Fibroblast of skin of abdomen (primary cell): ENCODE measurements at regions not wholly inside any gene's neighbourhood (a gene's known extent, or its start where the extent isn't known, plus 50 kb on each side); places are given as distances from the start of the nearest gene placed in this dataset.
A peak's percentile ranks its signal among the peaks of the same experiment; 100 is the strongest.

Source experiments
- DNase-seq: peaks from one replicate; pipeline ENCODE4 v3.0.0-alpha.2; 2013

DNA sequence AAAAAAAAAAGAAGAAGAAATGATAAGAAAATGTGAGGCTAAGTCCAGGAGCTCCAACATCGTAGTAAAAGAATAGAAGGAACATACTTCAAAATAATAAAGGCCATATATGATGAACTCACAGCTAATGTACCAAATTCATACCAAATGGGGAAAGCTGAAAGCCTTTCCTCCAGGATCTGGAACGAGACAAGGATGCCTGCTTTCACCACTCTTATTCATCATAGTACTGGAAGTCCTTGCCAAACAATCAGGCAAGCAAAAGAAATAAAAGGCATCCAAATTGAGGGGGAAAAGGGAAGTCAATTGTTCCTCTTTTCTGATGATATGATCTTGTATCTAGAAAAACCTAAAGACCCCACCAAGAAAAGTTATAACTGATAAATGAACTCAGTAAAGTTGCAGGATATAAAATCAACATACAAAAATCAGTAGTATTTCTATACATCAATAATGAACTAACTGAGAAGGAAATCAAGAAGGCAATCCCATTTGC lies 170.6 kb downstream of the METTL4 start:
- peak; percentile 35 for DNase-seq

DNA sequence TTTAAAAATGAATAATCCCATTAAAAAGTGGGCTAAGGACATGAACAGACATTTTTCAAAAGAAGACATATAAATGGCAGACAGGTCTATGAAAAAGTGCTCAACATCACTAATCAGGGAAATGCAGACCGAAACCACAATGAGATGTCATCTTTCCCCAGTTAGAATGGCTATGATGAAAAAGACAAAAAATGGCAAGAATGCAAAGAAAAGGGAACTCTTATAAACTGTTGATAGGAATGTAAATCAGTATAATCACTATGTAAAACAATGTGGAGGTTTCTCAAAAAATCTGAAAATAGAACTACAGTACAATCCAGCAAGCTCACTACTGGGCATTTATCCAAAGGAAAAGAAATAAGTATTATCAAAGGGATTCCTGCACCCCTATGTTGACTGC lies 169.2 kb downstream of the METTL4 start:
- peak; percentile 91 for DNase-seq

DNA sequence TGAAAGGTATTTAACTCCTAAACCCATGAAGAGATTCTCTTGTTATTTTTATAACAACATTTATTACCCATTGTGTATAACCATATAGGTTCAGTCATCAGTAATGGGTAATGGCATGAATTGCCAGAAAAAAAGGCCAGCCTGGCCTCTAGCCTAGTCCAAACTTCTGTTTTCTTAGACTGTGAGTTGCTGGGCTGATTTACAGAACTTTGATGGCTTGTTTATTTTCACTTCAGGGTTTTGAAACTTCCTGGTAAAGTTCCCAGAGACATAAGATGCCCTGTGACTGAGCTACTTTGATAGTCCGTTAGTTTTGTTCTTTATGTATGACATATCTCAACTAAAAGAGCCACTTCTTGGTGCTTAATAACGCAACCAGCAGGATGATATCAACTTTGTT lies 164.8 kb downstream of the METTL4 start:
- DNase-seq = peak; percentile 20

DNA sequence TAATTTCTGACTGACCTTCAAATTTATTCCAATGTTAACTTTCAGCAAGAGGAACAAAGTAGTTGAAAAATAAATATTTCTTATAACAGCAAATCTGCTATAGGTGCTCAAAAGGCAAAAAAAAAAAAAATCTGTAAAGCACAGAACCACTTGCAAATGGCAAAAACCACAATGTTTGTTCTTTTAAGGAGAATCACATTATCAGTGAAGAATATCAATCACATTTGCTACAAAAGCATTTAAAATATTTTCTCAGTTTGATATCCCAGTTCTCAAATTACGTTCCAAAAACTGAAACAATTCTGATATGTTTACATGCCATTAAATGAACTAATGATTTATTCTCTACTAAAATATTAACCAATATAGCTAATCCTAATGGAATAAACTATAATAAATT lies 163.3 kb downstream of the METTL4 start:
- no peak for DNase-seq

DNA sequence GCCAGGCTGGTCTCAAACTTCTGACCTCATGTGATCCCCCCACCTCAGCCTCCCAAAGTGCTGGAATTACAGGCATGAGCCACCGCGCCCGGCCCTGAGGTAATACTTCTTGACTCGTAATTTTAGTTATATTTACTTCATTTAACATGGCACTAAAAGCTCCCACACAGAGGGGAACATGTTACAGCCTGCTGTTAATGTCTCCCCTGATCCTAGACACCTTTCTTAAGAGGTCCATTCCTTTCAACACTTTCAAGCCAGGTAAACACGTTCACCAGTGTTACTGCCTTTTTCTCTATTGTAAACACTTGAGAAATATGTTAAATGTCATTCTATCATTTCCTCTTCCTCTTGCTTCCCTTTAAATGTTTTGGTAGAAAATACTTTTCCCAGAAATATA lies 161.4 kb downstream of the METTL4 start:
- DNase-seq = no peak

DNA sequence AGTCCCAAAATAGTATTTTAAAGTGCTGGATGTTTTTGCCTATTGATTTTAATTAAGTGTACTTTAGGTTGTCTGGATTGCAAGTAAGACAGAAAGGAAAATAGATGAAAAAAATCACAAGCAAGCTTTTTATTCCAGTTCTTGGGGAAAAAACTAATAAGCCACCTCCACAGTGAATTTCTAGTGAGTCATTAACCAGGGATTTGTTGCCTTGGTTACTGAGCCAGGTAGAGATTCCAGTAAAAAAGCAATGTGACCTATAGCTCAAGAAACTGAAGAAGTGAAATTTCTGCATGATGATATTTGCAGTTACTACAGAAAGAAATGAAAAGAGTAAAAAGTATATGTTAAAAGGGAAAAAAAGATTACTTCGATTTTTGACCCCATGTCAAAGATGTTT lies 160.6 kb downstream of the METTL4 start:
- DNase-seq = no peak

DNA sequence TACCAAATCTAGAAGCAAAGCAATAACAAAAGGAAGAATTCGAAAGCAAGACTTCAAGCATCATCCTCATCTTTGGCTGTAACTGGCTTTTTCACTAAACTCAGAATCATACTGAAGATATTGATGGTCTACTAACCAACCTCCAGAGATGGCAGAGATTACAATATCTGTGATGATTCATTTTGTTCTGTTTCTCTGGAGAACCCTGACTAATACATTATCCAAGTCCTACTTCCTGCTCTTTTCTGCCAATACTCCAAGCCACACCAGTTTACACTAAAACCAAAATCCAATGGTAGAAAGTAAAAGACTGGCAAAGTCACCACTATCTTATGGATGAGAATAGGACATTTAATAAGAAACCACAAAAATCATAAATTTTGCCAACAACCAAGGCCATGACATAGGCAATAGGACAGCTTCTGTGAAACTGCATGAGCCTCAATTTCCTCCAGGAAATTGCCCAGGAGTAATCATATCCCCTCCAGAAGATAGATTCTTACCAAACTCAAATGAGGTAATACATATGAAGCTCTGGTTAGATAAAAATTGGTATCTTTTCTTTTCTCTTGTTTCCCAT lies 159.8 kb downstream of the METTL4 start:
- peak; percentile 58 for DNase-seq

DNA sequence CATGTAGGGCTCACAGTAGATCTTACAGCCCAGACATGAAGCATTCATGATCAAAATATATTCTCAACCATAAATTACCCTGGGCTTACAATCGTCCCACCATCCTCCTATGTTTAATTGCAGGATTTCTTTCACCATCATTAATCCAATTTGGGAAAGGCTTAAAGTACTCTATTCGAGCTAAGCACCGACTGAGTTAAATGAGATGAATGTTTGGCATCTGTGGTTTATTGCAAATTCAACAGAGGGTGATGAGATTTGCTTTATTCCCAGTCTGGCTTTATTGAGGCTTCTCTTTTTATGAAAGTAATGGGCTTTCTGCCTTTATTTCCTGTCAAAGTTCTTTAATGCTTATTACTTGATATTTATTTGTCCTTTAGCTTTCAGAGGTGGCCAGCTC lies 159.0 kb downstream of the METTL4 start:
- DNase-seq = no peak

DNA sequence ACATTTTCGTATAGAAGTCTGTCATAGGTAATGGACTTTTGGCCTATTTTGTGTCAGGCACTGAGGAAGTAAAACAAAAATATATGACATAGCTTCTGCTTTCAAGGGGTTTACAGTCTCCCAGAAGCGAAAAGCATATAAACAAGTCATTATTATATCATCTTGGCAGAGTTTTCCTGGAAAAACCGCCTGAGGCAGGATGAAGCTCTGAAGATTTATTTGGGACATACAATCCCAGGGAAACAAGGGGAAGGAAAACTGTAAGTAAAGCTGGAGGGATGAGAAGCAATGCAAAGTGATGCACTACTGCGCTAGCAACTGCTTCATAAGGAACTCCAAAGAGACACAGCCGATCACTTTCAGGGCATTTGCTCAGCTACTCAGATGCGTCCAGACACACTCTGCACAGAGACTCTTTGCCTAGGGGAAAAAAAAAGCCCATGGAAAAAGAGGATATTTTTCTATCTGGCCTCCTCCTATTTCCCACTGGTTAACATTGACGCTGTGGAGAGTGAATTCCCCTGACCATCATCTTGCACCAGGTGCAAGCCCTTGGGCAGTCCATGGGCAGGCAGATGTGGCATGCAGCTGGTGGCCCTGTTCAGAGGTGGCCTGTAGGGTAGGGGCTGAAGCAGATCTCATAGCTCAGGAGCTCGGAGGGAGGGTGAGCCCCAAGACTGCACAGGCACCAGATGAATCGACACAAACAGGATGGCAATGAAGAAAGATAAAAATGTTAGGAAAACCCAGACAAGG lies 158.1 kb downstream of the METTL4 start:
- no peak for DNase-seq

DNA sequence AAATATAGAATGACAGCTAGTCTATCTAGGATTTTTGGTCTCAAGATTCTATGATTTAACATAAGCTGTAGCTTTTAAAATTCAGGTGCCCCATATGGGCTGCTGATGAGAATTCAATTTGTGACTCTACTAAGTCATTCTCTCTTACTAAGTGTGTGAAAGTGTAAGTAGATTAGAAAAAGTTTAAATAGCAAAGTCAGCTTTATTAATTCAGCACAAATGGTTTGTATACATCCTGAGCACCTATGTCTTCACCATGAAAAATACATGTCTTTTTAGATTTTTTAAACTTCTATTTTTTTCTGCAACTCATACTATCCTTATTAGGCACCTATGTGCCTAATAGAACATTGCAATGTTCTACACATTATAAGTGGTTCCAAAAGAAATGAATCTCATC lies 157.1 kb downstream of the METTL4 start:
- DNase-seq = no peak

DNA sequence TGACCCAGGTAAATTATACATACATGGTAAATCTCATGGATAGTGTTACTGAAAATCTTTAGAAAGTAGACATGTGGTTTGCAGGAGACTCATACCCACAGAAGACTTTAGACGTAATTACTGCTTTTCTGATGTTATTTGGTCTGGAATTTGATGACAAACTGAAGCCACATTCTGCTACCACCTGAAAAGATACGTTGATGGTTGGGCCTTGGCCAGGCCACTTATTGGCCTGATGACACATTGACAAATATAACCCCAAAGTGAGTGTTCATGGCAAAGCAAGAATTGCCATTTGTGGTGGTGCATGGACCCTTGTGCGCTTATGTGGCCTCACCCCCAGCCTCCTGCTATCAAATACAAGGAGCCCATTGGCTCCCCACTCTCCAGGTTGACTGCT lies 155.6 kb downstream of the METTL4 start:
- DNase-seq = no peak

DNA sequence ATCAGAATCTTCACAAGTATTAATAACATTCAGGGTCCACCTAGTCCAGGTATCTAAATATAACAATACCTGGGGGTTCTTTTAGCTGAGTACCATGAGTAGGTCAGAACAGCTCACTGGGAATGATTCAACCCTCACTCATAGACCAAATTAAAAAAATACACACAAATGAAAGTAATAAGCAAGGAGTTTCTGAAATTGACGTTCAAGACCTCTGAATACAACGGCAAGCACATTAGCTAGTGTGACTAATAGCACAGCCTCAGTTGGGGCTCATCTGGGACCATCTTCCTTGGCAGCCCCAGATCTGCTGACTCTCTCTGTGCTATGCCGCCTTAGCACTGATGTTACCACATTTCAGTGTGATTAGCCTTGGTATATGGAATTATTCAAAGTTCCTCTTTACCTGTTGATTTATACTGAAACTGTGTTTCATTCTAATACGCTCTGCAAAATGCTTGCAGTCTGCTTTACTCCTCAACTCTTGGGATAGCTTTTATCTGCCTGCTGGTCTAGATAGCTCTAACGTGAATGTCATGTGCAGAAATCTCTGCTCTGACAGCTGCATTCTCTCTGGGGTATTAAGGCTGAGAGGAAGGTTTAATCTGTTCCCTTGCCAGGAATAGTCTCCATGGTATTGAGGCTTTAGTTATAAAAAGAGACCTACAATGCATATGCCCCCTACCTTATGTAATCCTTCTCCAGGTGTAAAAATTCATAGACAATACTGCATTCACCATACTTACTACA lies 153.3 kb downstream of the METTL4 start:
- DNase-seq = peak; percentile 30

DNA sequence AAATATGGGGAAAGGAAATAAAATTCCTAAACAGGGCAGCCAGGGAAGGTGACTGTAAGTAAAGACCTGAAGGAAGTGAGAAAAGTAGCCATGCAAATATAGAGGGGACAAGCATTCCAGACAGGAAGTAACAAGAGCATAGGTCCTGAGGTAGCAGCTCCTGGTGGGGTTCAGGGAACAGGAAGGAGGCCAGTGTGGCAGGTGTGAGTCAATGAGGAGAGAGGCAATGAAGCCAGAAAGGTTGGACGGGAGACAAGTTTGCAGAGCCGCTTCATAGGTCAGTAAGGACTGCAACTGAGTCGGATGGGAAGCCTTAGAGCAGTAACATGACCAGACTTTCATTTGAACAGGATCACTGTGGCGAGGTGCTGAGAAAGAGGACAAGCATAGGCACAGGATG lies 150.9 kb downstream of the METTL4 start:
- no peak for DNase-seq

DNA sequence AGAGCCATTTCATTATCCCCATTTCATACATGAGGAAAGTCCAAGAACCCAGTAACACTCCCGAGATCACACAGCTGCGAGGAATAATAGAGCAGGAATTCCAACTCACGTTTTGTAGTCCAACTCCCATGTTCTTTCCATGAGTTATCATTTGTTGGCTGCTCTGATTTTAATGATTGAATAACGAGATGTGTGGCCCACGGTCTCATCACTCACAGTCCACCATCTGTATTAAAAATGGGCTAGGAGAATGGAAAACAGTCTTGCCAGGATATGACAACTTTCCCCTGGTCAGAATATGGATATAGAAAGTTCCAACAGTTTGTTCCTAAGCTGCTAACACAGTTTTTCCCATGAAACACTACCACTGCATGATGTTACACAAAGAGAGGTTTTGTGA lies 147.5 kb downstream of the METTL4 start:
- DNase-seq = no peak

DNA sequence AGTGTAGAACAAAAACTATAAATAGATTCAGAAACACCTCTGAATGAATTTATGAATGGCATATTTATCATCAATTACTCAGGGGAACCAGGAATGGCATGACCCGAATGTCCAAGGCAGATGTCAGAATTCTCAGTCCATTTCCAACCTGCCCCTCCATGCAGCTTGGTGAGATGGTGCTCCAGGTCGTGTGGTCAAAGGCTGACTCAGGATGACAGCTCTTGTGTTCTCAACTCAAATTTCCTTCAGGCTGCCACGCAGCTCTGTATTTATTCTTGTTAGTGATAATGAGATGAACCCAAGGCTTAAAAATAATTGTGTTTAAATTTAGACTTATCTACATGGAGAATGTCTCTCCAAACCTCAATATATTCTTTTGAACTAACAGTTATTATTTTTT lies 146.9 kb downstream of the METTL4 start:
- no peak for DNase-seq

DNA sequence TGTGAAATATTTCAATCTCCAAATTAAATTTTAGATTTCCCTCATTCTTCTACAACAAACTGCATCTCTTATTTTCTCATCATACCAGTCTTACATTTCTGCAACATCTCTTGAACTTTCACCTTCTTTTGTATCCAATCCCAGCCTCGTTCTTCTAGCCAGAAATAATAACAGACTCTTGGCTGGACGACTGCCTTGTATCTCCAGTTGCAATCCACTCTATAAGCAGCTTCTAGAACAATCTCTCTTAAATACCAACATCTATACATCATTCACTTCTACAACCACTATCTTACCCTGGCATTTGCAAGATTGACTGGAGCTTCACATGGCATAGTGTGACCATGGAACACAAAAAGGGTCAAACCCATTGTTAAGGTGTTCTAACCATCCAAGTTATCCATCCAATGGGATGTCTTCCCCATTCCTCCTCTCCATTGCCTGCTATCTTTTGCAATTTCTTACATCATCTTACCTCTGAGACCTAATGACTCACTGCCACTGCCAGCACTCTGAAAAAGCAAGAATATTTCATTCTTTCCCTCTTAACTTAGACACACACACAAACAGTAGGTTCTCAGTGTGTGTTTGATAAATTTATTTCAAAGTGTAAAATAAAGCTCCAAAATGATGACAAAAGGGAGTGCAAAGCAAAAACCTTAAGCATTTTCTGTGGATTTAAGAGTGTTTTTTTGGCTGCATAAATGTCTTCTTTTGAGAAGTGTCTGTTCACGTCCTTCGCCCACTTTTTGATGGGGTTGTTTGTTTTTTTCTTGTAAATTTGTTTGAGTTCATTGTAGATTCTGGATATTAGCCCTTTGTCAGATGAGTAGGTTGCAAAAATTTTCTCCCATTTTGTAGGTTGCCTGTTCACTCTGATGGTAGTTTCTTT lies 145.6 kb downstream of the METTL4 start:
- DNase-seq = peak; percentile 45

DNA sequence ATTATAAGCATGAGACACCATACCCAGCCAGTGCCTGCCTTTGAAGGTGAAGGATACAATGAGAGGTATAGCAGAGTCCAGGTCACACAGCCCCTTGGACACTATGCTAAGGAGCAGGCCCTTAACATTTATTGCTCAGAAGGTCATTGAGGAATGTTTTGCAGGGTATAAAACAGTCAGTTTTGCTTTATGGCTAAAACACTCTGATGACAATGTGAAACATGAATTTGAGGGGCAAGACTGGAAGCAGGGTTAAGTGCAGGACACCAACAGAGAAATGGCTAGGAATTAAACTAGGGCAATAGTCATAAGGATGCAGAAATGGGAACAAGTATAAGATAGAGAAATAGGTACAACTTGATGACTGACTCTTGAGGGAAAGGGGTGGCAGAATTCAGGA lies 141.1 kb downstream of the METTL4 start:
- no peak for DNase-seq

DNA sequence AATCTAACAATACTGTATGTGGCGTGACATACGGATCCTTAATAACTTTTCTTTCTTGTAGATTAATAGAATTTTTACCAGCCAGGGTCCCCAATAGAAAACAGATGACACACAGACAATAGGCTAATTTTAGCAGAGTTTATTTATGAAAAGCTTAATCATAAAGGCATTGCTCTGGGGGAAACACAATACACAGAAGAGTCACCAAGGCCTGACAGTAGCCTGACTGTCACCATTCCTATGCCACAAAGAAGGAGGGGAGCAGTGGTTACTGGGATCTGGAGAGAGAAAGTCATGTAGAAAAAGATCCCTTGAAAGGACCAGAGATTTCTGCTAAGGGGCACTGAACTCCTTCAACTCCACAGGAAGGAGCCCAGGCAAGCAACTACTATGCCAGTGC lies 139.5 kb downstream of the METTL4 start:
- no peak for DNase-seq

DNA sequence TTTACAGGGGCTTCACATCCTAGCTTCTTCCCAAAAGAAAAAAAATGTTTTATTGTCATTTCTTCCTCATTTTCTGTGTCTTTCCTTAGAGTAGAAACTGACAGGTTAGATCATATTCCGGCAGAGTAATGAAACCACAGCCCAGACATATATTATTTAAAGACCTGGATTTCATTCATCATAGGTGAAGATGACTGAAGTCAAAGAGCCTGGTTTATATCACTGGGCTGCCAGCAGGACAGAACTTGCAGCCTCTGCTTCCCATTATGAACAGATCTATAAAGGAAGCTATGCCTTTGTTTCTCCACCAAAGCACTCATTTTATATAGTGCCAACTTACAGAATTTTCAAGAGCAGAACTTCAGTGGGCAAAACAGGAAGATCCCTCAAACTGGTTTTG lies 137.9 kb downstream of the METTL4 start:
- DNase-seq = no peak

DNA sequence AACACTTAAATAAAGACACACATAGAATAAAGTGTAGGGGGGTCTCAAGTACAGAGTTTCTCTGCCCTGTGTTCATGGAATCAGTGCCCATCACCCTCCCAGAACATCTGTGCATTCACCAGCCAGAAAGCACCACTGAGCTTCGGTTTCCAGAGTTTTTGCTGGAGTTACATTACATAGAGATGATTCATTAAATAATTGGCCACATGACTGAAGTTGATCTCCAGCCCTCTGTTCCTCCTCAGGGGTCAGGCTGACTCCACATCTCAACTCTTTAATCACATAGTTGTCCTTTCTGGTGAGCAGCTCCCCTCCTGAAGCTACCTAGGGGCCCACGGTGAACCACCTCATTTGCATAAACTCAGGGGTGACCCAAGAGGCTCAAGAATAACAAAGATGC lies 129.8 kb downstream of the METTL4 start:
- peak; percentile 24 for DNase-seq

DNA sequence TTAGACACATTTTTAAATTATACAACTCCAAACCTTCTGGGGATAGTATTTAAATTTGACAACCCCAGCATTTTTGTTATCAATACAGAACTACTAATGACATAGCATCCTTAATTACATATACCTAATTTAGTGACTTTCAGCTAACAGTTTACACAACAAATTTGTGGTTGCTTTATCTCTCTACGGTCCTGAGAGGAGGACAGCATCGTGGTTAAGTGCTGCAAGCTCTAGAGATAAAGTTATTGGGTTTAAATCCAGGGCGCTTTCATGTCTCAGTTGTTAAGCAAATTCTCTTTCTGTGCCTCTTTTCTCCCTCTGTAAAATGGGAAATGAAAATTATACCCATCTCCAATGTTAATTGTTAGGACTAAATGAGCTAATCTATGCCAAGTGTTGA lies 129.3 kb downstream of the METTL4 start:
- no peak for DNase-seq

DNA sequence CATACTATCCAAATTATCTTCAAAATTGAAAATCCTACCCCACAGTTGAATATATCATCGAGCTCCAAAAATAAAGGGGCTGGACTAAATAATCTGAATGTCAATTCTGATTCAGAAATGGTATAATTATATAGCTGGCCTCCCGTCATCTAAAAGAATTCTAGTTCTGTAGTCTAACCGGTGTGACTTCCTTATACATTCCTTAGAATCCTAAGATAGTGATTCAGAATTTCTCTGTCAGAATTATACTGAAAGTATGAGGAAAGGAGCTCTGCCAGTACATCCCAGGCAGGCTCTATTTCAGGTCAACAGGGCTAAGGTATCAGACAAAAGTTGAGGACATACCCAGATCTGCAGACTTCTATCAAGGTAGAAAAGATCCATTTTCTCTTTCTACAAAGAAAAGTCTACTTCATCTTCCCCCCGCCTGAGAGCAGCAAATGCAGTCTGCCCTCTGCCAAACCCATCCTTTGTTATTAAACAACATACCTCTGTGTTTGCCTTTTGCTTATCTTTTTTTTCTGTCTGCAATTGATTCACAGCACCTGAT lies 128.5 kb downstream of the METTL4 start:
- DNase-seq = peak; percentile 59
